WTC11 (cell line): ENCODE measurements at regions not wholly inside any gene's neighbourhood (a gene's known extent, or its start where the extent isn't known, plus 50 kb on each side); places are given as distances from the start of the nearest gene placed in this dataset.

Source experiments
- ATAC-seq: fragments of 200-7000 bp; cut with Tn5 transposase; 2 replicates; pipeline ENCODE4 v1.10.0; 2021; ENCODE audit warnings: mild to moderate bottlenecking, moderate library complexity
- CTCF ChIA-PET: fragments of 300-600 bp; sonication (Branson Sonifier 250); formaldehyde crosslinking; loops from one replicate; lab custom pipeline; 2021; ENCODE audit warnings: antibody characterized with exemption; lab: Charles Lee
- POLR2A ChIA-PET: fragments of 350-600 bp; sonication (Branson Sonifier 250); formaldehyde crosslinking; loops from one replicate; lab custom pipeline; 2021; ENCODE audit warnings: antibody characterized with exemption; lab: Charles Lee
- DNase-seq: peaks from one replicate; pipeline ENCODE4 v3.0.0; 2021; ENCODE audit warnings: low spot score
- H3K27ac Mint-ChIP-seq: 2 replicates; pipeline ENCODE4 v1.8.0; 2021; ENCODE audit warnings: mixed read lengths
- H3K27me3 Mint-ChIP-seq: 2 replicates; pipeline ENCODE4 v1.8.0; 2021; ENCODE audit warnings: low read depth, mild to moderate bottlenecking, moderate library complexity, mixed read lengths
- H3K36me3 Mint-ChIP-seq: 2 replicates; pipeline ENCODE4 v1.8.0; 2021; ENCODE audit warnings: mixed read lengths
- H3K4me1 Mint-ChIP-seq: 2 replicates; pipeline ENCODE4 v1.8.0; 2022; ENCODE audit warnings: mixed read lengths
- H3K4me3 Mint-ChIP-seq: 2 replicates; pipeline ENCODE4 v1.8.0; 2021; ENCODE audit warnings: mild to moderate bottlenecking, moderate library complexity, mixed read lengths
- H3K9me3 Mint-ChIP-seq: 2 replicates; pipeline ENCODE4 v1.8.0; 2021; ENCODE audit warnings: mixed read lengths
- ARID4B ChIP-seq: sonication (generic); formaldehyde crosslinking; IDR thresholded peaks from 2 replicates; pipeline ENCODE4 v1.8.0; 2023; ENCODE audit warnings: missing genetic modification reagents, mild to moderate bottlenecking, borderline replicate concordance
- ATF1 ChIP-seq: sonication (generic); formaldehyde crosslinking; IDR thresholded peaks from 2 replicates; pipeline ENCODE4 v1.8.1; 2023; ENCODE audit warnings: mild to moderate bottlenecking, moderate library complexity, missing genetic modification reagents
- ATF2 ChIP-seq: sonication (generic); formaldehyde crosslinking; IDR thresholded peaks from 2 replicates; pipeline ENCODE4 v1.8.1; 2022; ENCODE audit warnings: low read depth, missing genetic modification reagents, borderline replicate concordance
- FOXP4 ChIP-seq: sonication (generic); formaldehyde crosslinking; IDR thresholded peaks from 2 replicates; pipeline ENCODE4 v1.8.0; 2022; ENCODE audit warnings: mild to moderate bottlenecking, missing genetic modification reagents
- GABPB1 ChIP-seq: sonication (generic); formaldehyde crosslinking; IDR thresholded peaks from 2 replicates; pipeline ENCODE4 v1.8.1; 2023; ENCODE audit warnings: mild to moderate bottlenecking, missing genetic modification reagents
- HMGXB4 ChIP-seq: sonication (generic); formaldehyde crosslinking; IDR thresholded peaks from 2 replicates; pipeline ENCODE4 v1.8.1; 2023; ENCODE audit warnings: mild to moderate bottlenecking, moderate library complexity, missing genetic modification reagents
- IRF2 ChIP-seq: sonication (generic); formaldehyde crosslinking; IDR thresholded peaks from 2 replicates; pipeline ENCODE4 v1.8.0; 2022; ENCODE audit warnings: low read depth, missing genetic modification reagents, borderline replicate concordance
- JAZF1 ChIP-seq: fragments of 250-450 bp; sonication (Bioruptor Pico); IDR thresholded peaks from 2 replicates; pipeline ENCODE4 v1.9.0; 2021; ENCODE audit warnings: moderate library complexity, mild to moderate bottlenecking, inconsistent platforms
- JUN ChIP-seq: sonication (generic); formaldehyde crosslinking; IDR thresholded peaks from 2 replicates; pipeline ENCODE4 v1.8.0; 2023; ENCODE audit warnings: mild to moderate bottlenecking, missing genetic modification reagents
- KAT7 ChIP-seq: sonication (generic); formaldehyde crosslinking; IDR thresholded peaks from 2 replicates; pipeline ENCODE4 v1.8.1; 2023; ENCODE audit warnings: missing genetic modification reagents, mild to moderate bottlenecking, borderline replicate concordance
- MXD4 ChIP-seq: fragments of 250-450 bp; sonication (Bioruptor Pico); IDR thresholded peaks from 2 replicates; pipeline ENCODE4 v1.8.0; 2021; ENCODE audit warnings: mild to moderate bottlenecking, moderate library complexity, borderline replicate concordance
- RORB ChIP-seq: fragments of 250-450 bp; sonication (Bioruptor Pico); IDR thresholded peaks from 2 replicates; pipeline ENCODE4 v1.9.0; 2021; ENCODE audit warnings: mild to moderate bottlenecking
- SP1 ChIP-seq: sonication (generic); formaldehyde crosslinking; conservative IDR thresholded peaks from 2 replicates; pipeline ENCODE4 v1.8.1; 2022; ENCODE audit warnings: missing genetic modification reagents
- TP53 ChIP-seq: sonication (generic); formaldehyde crosslinking; IDR thresholded peaks from 2 replicates; pipeline ENCODE4 v1.8.1; 2023; ENCODE audit warnings: mild to moderate bottlenecking, missing genetic modification reagents
- USF2 ChIP-seq: sonication (generic); formaldehyde crosslinking; IDR thresholded peaks from 2 replicates; pipeline ENCODE4 v1.8.1; 2023; ENCODE audit warnings: mild to moderate bottlenecking, missing genetic modification reagents, moderate library complexity
- ZNF396 ChIP-seq: fragments of 250-450 bp; sonication (Bioruptor Pico); IDR thresholded peaks from 2 replicates; pipeline ENCODE4 v1.8.0; 2021; ENCODE audit warnings: mild to moderate bottlenecking, moderate library complexity, borderline replicate concordance
- ZNF532 ChIP-seq: fragments of 250-450 bp; sonication (Bioruptor Pico); IDR thresholded peaks from 2 replicates; pipeline ENCODE4 v1.9.0; 2021; ENCODE audit warnings: mild to moderate bottlenecking, borderline replicate concordance
- ZNF671 ChIP-seq: fragments of 250-450 bp; sonication (Bioruptor Pico); IDR thresholded peaks from 2 replicates; pipeline ENCODE4 v1.8.0; 2021; ENCODE audit warnings: mild to moderate bottlenecking

GRCh38 chr16:86314402-86315025, 195.8 kb upstream of the FOXF1 start (continued):
- no peak for TF ChIP-seq ARID4B (CRISPR knock-in tag)
- no peak for TF ChIP-seq ATF2 (CRISPR knock-in tag)
- TF ChIP-seq RORB: no peak
- no peak for TF ChIP-seq HMGXB4 (CRISPR knock-in tag)

GRCh38 chr16:86316967-86317812, 193.1 kb upstream of the FOXF1 start:
- Mint-ChIP-seq H3K36me3 (no peaks in the 10 kb centered on the region), H3K4me1 (peaks cover 9% of the 10 kb centered on the region; the same call in 1 of the 2 replicates), H3K27me3 (no peaks in the 10 kb centered on the region; the same call in 1 of the 2 replicates), H3K4me3 (no peak overlapping the region), H3K9me3 (no peaks in the 10 kb centered on the region), H3K27ac (no peak overlapping the region)
- ChIA-PET POLR2A (interaction anchor here (0.7 kb wide), 1 partner anchor 28 kb away, joined by 4 read pairs; no protein-coding TSS in a partner anchor), CTCF (interaction anchor here (0.7 to 2.1 kb wide), 5 partner anchors 16 to 244 kb away, joined by 3 to 23 read pairs (median 3); no protein-coding TSS in a partner anchor)
- no peak for TF ChIP-seq JAZF1
- no peak for TF ChIP-seq GABPB1 (CRISPR knock-in tag)
- no peak for TF ChIP-seq USF2 (CRISPR knock-in tag)
- TF ChIP-seq IRF2: no peak
- TF ChIP-seq KAT7: no peak
- no peak for TF ChIP-seq ZNF396
- no peak for TF ChIP-seq SP1 (CRISPR knock-in tag)
- no peak for TF ChIP-seq MXD4 (CRISPR knock-in tag)
- TF ChIP-seq ATF1 (CRISPR knock-in tag): no peak
- no peak for TF ChIP-seq ZNF671 (CRISPR knock-in tag)
- no peak for TF ChIP-seq JUN (CRISPR knock-in tag)
- TF ChIP-seq TP53: no peak
- no peak for TF ChIP-seq FOXP4
- TF ChIP-seq ZNF532 (CRISPR knock-in tag): no peak
- ATAC-seq (peak; percentile 57), DNase-seq (no peak)
